ENCODE measurements at regions not wholly inside any gene's neighbourhood (a gene's known extent, or its start where the extent isn't known, plus 50 kb on each side); places are given as distances from the start of the nearest gene placed in this dataset.
A peak's percentile ranks its signal among the peaks of the same experiment; 100 is the strongest.
"Not testable (repeated sequence)": the region's sequence is repeated elsewhere in the genome, so short reads cannot be mapped to it uniquely, and the experiment has no call there.

DNA sequence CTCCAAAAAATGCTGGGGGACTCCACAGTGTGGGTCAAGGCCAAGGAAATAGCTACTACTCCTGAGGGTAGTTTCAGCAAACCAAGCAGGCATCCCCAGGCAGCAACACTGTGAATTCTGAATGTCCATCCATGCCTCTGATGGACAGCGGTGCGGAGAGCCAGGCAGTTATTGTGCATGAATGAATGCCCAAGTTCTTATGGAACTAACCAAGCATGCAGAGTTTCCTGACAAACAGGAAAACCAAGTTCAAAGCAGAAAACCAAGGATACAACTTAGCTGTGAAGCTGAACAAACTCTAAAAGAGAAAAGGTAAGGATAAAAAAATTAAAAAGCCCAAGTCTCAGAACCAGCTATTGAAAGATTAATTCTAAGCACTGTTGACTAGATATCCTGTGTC, 642.6 kb upstream of the HS3ST1 start:
- no peak for DNase-seq (ENCODE audit: low read depth)

DNA sequence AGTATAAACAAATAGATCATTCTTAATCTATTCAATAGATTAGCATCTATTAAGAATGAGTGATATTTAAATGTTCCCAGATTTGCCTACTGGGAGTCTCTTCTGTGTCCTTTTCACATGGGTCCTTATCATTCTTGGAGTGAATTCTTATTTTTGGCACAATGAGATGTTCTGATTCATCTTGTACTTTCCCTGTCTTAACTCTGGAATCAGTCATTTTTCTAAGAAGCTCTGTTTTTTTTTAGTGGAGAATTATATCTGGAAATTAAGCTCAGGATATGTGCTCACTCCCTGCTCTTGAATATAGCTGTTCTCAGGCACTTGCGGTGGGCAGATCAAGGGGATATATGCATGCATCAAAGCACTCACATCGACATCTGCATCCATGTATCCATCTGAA, 625.3 kb upstream of the HS3ST1 start:
- DNase-seq (ENCODE audit: low read depth), result no peak

DNA sequence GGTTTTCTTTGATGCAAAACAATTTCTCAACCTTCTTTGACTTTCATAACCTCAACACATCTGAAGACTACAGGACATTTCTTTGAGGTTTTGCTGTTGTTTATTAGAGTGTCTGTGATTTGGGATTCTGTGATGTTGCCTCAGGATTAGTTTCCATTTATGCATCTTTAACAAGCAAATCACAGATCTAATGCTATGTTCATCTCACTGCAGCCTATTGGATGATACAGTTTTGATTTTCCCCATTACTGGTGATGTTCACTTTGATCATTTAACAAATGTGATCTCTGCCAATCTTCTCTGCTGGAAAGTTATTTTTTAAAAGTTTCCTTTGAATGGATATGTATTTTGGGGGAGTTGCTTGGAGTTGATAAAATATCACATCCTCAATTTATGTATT, 624.9 kb upstream of the HS3ST1 start:
- DNase-seq (ENCODE audit: low read depth), result no peak

DNA sequence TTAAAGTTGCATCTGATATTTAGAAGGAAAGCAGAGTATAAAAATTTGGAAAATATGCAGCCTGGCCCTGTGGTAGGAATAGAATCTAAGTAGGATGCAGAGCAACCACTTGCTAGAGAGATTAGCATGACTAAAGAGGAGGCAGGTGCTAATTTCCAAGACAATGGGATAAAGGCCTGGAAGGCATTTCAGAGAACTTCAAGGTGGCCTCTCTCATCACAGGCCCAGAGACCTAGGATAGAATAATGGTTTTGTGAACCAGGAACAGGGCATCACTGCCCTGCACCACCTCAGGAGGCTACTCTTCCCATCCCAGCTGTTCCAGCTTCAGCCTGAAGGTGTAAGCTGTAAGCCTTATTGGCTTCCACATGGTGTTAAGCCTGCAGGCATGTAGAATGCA, 621.7 kb upstream of the HS3ST1 start:
- no peak for DNase-seq (ENCODE audit: low read depth)

DNA sequence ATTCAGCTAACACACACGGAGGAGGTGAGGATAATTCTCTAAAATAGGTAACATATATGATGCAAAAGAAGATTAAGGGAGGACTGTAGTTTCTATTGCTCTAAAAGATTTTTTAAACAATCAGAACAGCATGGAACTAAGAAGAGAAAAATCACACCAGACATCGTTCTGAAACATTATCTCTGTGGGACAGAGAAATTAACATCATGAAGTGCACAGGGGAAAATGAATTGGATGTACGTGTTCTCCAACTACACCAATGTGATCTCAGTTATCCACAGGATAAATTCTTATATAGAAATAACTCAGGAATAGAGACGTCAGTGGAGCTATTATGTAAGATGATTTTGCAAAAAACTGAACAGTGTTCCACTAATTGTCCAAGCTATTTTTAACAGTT, 614.1 kb upstream of the HS3ST1 start:
- DNase-seq (ENCODE audit: low read depth), result no peak

DNA sequence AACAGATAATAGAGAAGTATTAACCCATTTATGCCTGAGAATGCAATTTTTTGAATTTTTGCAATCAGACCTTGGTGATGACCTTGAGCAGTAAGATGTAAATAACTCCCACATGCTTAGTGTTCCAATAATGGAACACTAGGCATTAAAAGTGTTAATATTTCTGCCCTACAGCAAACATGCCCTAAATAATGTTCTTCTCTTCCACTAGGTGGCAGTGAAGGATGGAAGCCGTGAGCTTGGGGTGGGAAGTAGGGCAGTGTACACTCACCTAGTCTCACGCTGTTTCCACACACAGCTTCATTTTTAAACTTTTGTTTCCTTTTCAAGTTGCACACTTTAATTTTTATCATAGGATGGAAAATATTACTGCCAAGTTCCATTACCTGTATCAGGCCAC, 613.1 kb upstream of the HS3ST1 start:
- DNase-seq (ENCODE audit: low read depth), result no peak

DNA sequence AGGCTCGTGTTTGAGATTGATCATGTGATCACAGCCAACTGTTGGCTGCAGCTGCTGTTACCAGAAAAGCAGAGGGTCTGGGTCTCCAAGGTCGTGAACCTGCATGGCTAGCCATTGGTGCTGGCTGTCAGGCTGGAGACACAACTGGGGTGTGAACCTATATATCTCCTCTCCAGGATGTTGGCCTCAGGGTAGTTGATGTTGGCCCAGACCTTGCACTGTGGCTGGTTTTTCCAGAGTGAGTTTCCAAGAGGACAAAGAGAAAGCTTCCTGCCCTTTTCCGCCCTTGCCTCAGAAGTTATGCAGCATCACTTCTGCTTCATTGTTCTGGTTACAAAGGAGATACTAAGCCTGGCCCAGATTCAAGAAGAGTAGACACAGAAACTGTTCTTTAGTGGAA, 607.8 kb upstream of the HS3ST1 start:
- DNase-seq (ENCODE audit: low read depth), result no peak

DNA sequence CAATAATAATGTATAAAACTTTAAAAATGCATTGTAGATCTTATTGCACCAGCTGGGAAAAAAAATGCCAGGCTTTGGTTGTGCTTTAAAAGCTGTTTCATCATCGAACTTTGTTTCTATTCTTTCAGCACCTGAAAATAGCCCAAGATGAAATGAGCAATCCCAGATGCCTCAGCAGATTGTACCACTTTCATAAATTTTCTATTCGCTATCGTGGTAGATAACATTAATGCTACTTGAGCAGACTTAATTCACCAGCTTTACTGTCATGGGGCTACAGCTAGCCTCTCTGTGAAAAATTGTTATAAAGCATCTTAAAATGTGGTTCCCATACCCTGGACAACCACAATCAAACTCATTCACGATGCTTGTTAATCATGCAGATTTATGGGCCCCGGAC, 599.6 kb upstream of the HS3ST1 start:
- no peak for DNase-seq (ENCODE audit: low read depth)

DNA sequence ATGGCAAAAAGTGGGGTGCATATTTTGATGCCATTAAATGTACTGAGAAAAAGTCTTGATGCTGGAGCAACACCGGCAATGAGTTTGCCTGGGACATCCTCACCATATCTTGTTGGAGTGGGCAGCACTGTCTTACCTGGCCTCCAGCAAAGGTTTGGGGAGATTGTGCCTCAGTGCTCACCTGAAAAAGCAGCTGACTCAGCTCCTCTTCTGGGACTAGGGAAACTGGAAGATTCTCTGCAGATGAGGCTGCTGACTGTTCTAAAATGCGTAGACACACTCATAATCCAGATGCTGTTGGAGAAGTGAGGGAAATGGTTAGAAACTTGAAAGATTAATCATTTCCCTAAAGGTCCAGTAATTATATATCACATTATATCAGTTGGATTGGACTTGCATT, 593.7 kb upstream of the HS3ST1 start:
- no peak for DNase-seq (ENCODE audit: low read depth)

DNA sequence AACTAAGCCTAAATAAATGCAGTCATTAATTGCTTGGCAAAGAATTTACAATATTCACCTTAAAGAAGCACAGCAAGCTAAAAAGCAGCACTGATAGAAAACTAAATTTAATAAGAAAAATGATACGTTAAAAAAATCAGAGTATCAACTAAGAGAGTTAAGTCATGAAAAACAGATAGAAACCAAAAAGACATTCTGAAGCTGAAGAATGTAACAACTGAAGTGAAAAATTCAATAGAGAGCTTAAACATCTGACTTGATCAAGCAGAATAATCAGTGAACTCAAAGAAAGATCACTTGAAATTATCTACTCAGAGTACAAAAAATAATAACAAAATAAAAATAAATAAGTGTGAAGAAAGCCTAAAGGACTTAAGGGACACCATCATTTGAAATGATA, 588.0 kb upstream of the HS3ST1 start:
- no peak for DNase-seq (ENCODE audit: low read depth)

DNA sequence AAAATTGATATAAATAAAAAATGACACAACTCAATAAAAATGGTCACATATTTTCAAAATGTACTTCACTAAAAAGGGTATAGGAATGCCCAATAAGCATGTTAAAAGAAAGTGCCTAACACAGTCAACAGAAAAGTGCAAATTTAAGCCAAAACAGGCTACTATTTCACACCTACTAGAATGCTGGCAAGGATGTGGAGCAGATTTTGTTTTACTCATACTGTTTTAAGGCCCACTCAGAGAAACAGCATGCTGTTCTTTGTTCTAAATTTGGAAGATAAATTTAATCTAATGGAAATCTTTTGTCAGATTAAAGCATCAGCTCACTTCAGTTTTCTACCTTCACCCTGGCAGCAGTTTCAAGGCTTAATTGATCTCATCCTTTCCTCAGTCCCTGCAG, 576.8 kb upstream of the HS3ST1 start:
- no peak for DNase-seq (ENCODE audit: low read depth)

DNA sequence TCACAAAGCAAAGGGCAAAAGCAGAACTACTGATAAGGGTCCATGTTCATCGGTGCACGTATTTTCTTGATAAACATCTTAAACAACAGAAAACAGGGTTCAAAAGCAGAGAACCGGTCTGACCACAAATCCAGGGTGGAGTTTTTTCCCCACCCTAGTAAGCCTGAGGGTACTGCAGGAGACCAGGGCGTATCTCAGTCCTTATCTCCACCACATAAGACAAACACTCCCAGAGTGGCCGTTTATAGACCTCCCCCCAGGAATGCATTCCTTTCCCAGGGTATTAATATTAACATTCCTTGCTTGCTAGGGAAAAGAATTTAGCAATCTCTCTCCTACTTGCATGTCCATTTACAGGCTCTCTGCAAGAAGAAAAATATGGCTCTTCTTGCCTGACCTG, 567.9 kb upstream of the HS3ST1 start:
- DNase-seq (ENCODE audit: low read depth), result not testable (repeated sequence)

DNA sequence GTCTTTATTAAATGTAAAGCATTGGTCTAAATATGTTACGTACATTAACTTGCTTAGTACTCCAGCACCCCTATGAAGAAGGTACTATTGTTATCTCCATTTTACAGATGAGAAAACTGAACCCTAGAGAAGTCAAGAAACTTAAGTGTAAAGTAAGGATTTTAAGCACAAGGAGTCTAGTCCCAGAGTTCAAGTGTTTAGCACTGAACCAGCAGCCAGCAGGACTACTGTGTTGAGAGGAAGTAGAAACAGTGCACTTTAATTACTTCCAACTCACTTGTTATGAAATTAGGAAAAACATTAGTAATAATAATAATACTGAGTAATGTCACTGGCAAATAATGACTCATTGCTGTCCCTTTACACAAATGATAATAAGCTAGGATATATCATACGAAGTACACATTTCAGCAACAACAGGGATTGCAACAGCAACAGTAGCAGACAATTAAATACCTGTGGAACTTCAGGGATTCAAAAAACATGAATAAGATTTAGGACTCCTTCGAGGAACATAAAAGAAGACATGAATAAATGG, 548.1 kb upstream of the HS3ST1 start:
- DNase-seq (ENCODE audit: low read depth), result no peak

DNA sequence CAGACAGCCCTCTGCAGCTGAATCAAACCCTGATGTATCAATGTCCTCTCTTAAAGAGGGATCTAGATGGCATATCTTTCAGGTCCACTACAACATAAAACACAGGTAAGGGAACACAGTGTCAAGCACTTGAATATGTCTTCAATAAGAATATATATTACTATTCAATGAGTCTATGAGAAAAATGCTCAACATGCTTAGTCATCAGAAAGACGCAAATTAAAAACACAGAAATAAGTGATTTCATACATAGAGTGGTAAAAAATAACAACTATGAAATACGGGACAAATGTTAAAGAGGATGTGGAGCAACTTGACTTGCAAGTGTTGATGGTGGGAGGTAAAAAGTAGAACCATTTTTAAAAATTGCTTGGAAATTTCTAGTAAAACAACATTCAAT, 544.6 kb upstream of the HS3ST1 start:
- DNase-seq (ENCODE audit: low read depth), result no peak

DNA sequence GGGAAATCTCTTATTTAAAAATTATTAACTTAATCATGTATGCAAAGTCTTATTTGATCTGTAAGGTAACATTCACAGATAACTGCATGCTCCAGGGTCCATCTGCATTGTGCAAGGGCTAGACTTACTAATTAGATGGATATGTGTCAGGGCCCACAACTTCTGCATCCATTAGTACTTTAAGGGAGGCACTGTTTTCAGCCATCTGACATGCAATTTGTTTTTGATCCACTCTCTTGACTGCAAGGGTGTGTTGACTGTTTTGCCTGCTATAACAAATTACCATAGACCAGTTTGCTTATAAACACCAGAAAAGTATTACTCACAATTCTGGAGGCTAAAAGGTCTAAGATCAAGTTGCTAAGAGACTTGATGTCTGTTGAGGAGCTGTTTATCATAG, 542.1 kb upstream of the HS3ST1 start:
- no peak for DNase-seq (ENCODE audit: low read depth)

DNA sequence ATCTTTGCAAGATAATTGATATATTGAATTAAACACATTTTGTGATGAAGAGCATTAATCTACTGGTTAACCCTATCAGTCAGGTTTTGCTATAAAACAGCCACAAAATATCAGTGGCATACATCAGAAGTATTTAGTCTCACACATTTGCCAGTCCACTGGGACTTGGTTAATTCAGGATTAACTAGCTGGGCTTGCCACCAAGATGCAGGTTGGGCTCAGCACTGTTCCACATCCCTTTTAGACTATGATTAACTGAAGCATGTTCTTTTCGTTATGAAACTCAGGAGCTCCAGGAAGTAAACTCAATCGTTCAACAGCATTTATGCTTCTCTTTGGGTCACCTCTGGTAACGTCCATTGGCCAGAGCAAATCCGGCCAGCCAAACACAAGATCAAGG, 538.1 kb upstream of the HS3ST1 start:
- DNase-seq (ENCODE audit: low read depth), result no peak

DNA sequence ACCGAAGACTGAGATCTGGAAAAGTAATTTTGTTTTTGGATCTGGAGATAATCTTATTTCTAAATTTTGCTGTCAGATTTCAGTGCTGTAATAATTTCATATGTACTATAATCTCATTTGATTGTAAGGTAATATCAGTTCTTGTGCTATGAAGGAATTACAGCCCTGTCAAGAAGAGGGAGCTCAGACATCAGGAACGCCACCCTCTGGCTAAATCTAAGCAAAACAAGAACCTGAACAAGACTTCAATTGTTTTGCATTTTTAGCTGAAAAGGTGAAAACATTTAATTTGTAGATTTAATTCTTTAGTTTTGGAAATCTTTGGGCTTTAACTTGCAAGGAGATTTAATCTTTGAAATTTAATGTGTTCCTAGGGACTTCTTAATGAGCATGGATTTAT, 525.4 kb upstream of the HS3ST1 start:
- no peak for DNase-seq (ENCODE audit: low read depth)

DNA sequence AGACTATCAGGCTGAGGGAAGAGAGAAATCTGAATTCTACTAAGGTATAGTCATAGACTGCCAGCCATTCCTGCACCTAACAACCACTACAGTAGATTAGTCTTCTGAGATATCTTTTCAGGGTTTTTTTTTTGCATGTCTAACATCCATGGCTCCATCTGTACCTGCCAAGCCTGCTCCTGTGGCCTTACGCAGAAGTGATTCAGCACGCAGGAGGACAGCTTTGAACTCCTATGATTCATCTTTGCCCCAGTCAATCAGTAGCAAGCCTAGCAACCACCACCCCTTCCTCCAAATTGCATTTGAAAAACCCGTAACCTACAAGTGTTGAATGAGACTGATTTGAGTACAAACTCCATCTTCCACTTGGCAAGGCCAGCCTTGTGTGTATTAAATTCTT, 520.7 kb upstream of the HS3ST1 start:
- no peak for DNase-seq (ENCODE audit: low read depth)

DNA sequence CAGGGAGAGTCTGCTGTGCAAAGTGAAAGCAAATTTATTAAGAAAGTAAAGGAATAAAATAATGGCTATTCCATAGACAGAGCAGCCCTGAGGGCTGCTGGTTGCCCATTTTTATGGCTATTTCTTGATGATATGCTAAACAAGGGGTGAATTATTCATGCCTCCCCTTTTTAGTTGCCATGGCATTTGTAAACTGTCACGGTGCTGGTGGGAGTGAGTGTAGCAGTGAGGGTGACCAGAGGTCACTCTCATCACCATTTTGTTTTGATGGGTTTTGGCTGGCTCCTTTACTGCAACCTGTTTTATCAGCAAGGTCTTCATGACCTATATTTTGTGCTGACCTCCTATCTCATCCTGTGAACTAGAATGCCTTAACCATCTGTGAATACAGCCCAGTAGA, 518.9 kb upstream of the HS3ST1 start:
- DNase-seq (ENCODE audit: low read depth), result not testable (repeated sequence)

DNA sequence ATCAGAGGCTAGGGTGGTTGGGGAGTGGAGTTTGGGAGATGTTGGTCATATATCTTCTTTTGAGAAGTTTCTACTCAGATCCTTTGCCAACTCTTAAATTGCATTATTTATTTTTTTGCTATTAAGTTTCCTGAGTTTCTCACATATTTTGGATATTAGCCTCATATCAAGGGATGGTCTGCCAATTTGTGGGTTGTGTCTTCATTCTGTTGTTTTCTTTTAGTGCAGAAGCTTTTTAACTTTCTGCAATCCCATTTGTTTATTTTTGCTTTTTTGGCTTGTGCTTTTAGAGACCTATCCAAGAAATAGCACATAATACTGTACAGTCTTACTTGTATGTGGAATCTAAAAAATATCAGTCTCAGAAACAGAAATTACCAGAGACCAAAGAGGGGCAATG, 509.2 kb upstream of the HS3ST1 start:
- no peak for DNase-seq (ENCODE audit: low read depth)

DNA sequence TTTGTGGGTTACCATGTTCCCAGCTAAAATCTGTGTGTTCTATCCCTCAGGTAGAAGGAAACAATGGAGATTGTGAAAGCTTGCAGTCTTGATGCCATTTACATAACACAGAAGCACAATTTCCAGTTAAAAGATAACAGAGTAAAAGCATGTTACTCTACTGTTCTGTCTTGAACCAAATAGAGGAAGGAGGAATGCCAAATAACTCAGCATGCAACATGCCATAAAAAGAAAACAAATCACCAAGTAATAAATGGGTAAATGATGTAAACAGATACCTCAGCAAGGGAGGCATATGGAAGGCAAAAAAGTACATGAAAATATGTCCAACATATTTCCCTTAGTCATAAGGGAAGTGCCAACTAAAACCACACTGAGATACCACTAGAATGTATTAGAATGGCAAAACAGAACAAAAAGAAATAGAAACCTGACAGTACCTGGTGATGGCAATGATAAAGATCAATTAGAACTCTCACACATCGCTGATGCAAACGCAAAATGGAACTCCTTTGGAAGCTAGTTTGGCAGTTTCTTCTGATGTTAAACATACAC, 502.6 kb upstream of the HS3ST1 start:
- no peak for DNase-seq (ENCODE audit: low read depth)

DNA sequence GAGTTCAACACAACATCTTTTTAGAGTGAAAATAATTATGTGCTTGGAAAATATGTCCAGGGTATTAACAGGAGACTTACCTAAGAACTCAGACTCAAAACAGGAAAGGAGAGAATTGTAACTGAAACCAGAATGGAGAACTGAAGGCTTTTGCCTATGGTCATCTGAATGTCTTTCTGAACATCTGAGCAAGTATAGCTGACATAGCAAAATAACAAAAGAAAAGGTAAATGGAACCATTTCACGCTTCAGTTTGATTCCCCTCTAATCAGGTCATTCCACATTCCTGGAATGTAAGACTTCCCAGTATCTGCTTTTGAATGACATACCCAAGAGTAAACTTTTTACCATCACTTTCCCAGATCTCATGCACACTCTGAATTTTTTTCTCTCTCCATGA, 500.4 kb upstream of the HS3ST1 start:
- DNase-seq (ENCODE audit: low read depth), result no peak

DNA sequence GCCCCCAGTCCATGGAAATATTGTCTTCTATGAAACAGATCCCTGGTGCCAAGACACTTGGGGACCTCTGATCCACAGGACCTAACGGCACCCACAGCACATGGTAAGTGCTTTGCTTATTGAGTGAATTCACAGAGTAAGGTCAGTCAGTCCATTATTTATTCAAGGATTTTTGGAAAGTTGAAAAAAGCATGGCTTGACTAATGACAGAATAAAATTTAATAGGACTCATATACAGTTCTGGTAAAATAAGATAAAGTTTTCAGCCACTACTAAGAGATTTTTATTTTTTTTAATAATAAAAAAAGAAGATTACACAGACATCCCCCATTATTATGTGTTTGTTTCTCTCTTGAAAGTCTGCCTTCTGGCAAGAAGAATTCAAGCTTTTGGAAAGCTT, 490.6 kb upstream of the HS3ST1 start:
- no peak for DNase-seq (ENCODE audit: low read depth)

DNA sequence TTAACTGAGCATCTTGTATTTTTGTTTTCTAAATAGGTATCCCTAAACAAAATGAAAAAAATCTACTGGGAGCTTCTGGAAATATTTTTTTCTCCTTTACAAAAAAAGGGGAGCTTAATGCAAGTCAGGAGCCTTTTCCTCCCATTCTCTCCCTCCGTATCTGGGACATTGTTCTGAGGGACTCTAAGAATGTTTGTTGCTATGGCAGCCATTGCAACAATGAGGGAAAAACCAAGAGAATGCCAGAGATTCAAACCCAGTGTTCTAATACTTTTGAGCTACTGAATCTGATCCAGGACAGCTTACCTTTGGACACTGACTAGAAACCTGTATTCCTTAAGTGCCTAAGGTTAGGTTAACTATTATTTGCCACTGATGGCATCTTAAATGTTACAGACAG, 485.7 kb upstream of the HS3ST1 start:
- no peak for DNase-seq (ENCODE audit: low read depth)

DNA sequence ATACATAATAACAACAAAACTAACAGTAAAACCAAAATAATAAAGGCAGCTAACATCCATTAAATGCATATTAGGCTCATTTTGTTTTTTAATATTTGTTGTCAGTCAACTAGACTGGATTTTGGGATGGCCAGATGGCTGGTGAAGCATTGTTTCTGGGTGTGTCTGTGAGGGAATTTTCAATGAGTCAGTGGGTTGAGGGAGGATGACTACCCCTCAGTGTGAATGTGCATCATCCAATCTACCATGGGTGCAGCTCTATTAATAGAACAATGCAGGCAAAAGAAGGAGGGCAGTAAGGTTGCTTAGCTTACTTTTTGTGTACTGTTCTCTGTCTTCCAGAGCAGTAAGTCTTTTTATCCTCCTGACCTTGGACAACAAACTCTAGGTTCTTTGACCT, 484.2 kb upstream of the HS3ST1 start:
- DNase-seq (ENCODE audit: low read depth), result peak; percentile 16
